Vagina (tissue), 2 donors: ENCODE measurements at regions not wholly inside any gene's neighbourhood (a gene's known extent, or its start where the extent isn't known, plus 50 kb on each side); places are given as distances from the start of the nearest gene placed in this dataset.

Source experiments
- DNase-seq, 2 donors: peaks; one replicate each; pipeline ENCODE4 v3.0.0-alpha.2; 2017; ENCODE audit errors: extremely low spot score in 2 of 2
- H3K27ac ChIP-seq: fragments of 200-600 bp; sonication (generic); one replicate; pipeline ENCODE4 v1.5.1; 2019
- H3K27me3 ChIP-seq: fragments of 200-600 bp; sonication (generic); one replicate; pipeline ENCODE4 v1.5.1; 2019
- H3K36me3 ChIP-seq, 2 donors: fragments of 200-600 bp; sonication (generic); one replicate each; pipeline ENCODE4 v1.5.1; 2017 to 2019
- H3K4me1 ChIP-seq: fragments of 200-600 bp; sonication (generic); one replicate; pipeline ENCODE4 v1.5.1; 2019
- H3K4me3 ChIP-seq, 2 donors: fragments of 200-600 bp; sonication (generic); 1 replicate in 1 of 2; 2 replicates in 1 of 2; pipeline ENCODE4 v1.5.1; 2016 to 2019
- H3K9me3 ChIP-seq: fragments of 200-600 bp; sonication (generic); one replicate; pipeline ENCODE4 v1.5.1; 2019
- POLR2A ChIP-seq, 2 donors: fragments of 450-650 bp; IDR thresholded peaks; one replicate each; pipeline ENCODE4 v1.6.1; 2017; ENCODE audit warnings: antibody characterized with exemption in 2 of 2, mild to moderate bottlenecking in 2 of 2, moderate library complexity in 2 of 2
- POLR2AphosphoS5 ChIP-seq, 2 donors: sonication (generic); formaldehyde crosslinking; IDR thresholded peaks; one replicate each; pipeline ENCODE4 v1.9.0; 2017; ENCODE audit warnings: antibody characterized with exemption in 2 of 2, mild to moderate bottlenecking in 2 of 2, low read depth in 1 of 2; ENCODE audit not compliant: insufficient read depth in 1 of 2
- intact Hi-C: fragments of 100-400 bp; cut with DNase I; formaldehyde crosslinking; loops from one replicate; pipeline ENCODE4 v1.15.1; 2023
- TF ChIP-seq, protein P1 (sequence below), 3 experiments: fragments of 450-650 bp in 2 of 3; fragments of 200-600 bp in 1 of 3; sonication (generic) in 1 of 3; IDR thresholded peaks; one replicate each; pipeline ENCODE4 v1.5.1; 2017 to 2019; ENCODE audit warnings: antibody characterized with exemption in 3 of 3, mild to moderate bottlenecking in 2 of 3, moderate library complexity in 2 of 3

DNA sequence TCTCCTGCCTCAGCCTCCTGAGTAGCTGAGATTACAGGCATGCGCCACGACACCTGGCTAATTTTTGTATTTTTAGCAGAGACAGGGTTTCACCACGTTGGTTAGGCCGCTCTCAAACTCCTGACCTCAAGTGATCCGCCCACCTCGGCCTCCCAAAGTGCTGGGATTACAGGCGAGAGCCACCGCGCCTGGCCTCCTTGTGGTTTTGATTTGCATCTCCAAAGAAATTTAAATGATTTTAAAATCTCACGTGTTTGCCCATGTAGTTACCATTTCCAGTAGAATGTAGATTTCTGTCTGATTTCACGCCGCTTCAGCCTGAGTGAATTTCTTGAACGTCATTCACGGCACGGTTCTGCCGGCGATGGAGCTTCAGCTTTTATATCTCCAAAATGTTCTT is 55.8 kb downstream of the IGF2 start:
- no peak for TF ChIP-seq POLR2AphosphoS5 (IDR thresholded peaks at IDR 0.05; ENCODE audit: insufficient read depth in 1 of 2, low read depth in 1 of 2)
- TF ChIP-seq, protein P1, sequence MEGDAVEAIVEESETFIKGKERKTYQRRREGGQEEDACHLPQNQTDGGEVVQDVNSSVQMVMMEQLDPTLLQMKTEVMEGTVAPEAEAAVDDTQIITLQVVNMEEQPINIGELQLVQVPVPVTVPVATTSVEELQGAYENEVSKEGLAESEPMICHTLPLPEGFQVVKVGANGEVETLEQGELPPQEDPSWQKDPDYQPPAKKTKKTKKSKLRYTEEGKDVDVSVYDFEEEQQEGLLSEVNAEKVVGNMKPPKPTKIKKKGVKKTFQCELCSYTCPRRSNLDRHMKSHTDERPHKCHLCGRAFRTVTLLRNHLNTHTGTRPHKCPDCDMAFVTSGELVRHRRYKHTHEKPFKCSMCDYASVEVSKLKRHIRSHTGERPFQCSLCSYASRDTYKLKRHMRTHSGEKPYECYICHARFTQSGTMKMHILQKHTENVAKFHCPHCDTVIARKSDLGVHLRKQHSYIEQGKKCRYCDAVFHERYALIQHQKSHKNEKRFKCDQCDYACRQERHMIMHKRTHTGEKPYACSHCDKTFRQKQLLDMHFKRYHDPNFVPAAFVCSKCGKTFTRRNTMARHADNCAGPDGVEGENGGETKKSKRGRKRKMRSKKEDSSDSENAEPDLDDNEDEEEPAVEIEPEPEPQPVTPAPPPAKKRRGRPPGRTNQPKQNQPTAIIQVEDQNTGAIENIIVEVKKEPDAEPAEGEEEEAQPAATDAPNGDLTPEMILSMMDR (IDR thresholded peaks at IDR 0.05), result no peak
- no peak for TF ChIP-seq POLR2A (IDR thresholded peaks at IDR 0.05)
- DNase-seq, result no peak
- Histone ChIP-seq H3K4me3 (no peak overlapping the region), H3K27me3 (no peaks in the 10 kb centered on the region), H3K27ac (no peak overlapping the region), H3K4me1 (no peaks in the 10 kb centered on the region), H3K36me3 (no peaks in the 10 kb centered on the region), H3K9me3 (no peaks in the 10 kb centered on the region)
- intact Hi-C loops, result no loop called here

DNA sequence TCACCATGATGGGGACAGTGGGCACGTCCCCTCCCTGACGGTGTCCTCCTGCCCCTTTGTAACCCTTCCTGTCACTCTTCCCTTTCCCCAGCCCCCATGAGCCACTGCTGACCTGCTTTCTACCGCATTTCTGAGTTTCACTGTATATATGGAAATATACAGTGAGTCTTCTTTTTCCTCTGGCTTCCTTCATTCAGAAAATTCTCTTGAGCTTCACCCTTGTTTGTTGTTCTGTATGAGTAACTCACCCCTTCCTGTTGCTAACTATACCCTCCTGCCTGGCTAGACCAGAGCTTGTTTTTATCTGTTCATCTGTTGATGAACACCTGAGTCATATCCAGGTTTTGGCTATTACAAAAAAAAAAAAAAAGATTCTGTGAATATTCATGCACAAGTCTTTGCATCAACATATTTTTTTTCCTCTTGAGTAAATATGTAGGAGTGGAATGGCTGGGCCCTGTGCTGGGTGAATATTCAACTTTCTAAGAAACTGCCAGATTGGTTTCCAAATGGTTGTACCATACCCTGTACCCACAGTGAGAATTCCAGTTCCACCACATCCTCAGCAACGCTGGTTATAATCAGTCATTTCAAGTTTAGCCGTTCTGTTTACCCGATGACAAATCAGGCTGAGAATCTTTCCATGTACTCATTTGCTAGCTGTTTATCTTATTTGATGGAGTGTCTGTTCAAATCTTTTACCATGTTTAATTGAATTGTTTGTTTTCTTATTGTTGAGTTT is 62.0 kb downstream of the IGF2 start:
- no peaks in the 10 kb centered on the region for H3K4me1 ChIP-seq
- no peak for DNase-seq
- no peaks in the 10 kb centered on the region for H3K27me3 ChIP-seq
- TF ChIP-seq, protein P1 (IDR thresholded peaks at IDR 0.05), result no peak
- TF ChIP-seq POLR2AphosphoS5 (IDR thresholded peaks at IDR 0.05; ENCODE audit: insufficient read depth in 1 of 2, low read depth in 1 of 2), result peak in 1 of 2 donors; percentile 53
- H3K9me3 ChIP-seq, result no peaks in the 10 kb centered on the region
- H3K36me3 ChIP-seq, result no peaks in the 10 kb centered on the region
- H3K27ac ChIP-seq, result no peak overlapping the region
- intact Hi-C loops, result no loop called here
- H3K4me3 ChIP-seq, result no peak overlapping the region

DNA sequence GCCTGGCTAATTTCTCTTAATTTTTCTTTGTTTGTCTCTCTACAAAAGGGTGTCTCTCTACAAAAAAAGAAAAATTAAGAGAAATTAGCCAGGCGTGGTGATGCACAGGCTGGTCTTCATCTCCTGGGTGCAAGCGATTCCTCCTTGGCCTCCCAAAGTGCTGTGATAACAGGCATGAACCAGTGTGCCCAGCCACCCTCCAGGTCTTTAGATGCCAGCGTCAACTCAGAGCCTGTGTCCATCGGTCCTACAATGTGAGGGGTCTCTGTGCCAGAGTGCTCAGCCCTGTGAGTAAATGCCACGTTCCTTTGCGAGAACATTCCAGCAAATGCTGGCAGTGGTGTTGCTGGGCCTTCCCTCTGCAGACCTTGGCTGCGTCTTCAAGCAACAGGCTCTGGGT is 62.7 kb downstream of the IGF2 start:
- Histone ChIP-seq H3K4me1 (no peaks in the 10 kb centered on the region), H3K4me3 (no peak overlapping the region), H3K9me3 (no peaks in the 10 kb centered on the region), H3K36me3 (no peaks in the 10 kb centered on the region), H3K27ac (no peak overlapping the region), H3K27me3 (no peaks in the 10 kb centered on the region)
- DNase-seq, result no peak
- intact Hi-C loops, result no loop called here
- TF ChIP-seq POLR2A (IDR thresholded peaks at IDR 0.05) (no peak), POLR2AphosphoS5 (IDR thresholded peaks at IDR 0.05; ENCODE audit: insufficient read depth in 1 of 2, low read depth in 1 of 2) (no peak)
- TF ChIP-seq, protein P1 (IDR thresholded peaks at IDR 0.05), result no peak

DNA sequence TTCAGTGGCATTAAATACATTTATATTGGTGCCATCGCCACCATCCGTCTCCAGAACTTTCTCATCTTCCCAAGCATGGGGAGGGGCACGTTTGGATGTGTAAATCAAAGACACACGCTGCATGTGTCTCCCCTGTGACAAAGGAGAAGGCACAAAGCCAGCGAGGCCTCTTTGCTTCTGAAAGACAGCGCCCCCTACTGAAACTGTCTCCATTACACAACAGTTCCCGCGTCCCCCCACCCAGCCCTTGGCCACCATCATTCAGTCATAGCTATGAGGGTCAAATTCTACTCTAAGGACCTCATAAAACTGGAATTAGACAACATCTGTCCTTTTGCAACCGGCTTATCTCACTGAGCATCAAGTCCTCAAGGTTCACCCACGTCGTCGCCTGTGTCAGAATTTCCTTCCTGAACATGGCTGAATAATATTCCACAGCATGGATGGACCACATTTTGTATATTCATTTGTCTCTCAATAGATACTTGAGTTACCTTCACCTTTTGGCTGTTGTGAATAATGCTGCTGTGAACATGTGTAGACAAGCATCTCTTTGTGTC is 64.8 kb downstream of the IGF2 start:
- Histone ChIP-seq H3K27ac (no peak overlapping the region), H3K4me3 (no peak overlapping the region), H3K36me3 (no peaks in the 10 kb centered on the region), H3K9me3 (no peaks in the 10 kb centered on the region), H3K27me3 (no peaks in the 10 kb centered on the region), H3K4me1 (no peaks in the 10 kb centered on the region)
- TF ChIP-seq POLR2A (IDR thresholded peaks at IDR 0.05) (no peak), POLR2AphosphoS5 (IDR thresholded peaks at IDR 0.05; ENCODE audit: insufficient read depth in 1 of 2, low read depth in 1 of 2) (no peak)
- TF ChIP-seq, protein P1 (IDR thresholded peaks at IDR 0.05), result no peak
- DNase-seq, result no peak
- intact Hi-C loops, result no loop called here

DNA sequence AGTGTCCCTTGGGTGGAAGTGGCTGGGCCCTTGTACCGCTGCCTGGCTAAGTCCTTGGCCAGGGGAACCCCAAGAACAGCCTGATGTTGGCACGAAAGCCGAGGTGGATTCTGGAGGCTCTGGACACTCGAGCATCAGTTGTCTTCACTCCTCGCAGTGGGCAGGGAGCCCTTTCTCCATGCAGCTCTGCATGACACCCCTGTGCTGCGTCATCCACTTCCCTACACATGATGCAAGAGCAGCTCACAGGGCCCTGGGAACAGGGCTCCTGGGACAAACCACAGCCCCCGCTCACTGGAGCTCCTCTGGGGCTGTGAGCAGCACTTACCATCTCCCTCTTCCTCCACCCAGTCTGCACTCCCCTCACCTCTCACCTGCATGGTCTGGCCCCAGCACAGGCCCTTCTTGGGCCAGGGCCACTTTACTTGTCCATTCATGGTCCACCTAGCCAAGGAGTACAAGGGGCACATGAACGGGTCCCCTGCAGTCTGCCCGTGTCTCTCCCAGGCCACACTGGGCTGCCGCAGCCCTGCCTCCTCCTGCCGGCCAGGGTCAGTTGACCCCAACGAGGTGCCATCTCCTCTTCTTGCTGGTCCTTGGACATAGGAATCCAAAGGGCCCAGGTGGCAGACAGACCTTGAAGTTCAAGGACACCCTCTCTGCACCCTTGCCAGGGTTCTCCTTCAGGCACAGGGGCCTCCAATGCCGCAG is 66.5 kb downstream of the IGF2 start:
- intact Hi-C loops, result no loop called here
- peak in 1 of 2 donors; percentile 70 for DNase-seq
- no peaks in the 10 kb centered on the region for H3K4me1 ChIP-seq
- H3K4me3 ChIP-seq, result no peak overlapping the region
- no peak overlapping the region for H3K27ac ChIP-seq
- no peaks in the 10 kb centered on the region for H3K27me3 ChIP-seq
- TF ChIP-seq, protein P1 (IDR thresholded peaks at IDR 0.05), result no peak
- TF ChIP-seq POLR2AphosphoS5 (IDR thresholded peaks at IDR 0.05; ENCODE audit: insufficient read depth in 1 of 2, low read depth in 1 of 2) (no peak), POLR2A (IDR thresholded peaks at IDR 0.05) (no peak)
- H3K36me3 ChIP-seq, result no peaks in the 10 kb centered on the region
- no peaks in the 10 kb centered on the region for H3K9me3 ChIP-seq
